K562 (cell line): ENCODE measurements at regions not wholly inside any gene's neighbourhood (a gene's known extent, or its start where the extent isn't known, plus 50 kb on each side); places are given as distances from the start of the nearest gene placed in this dataset.

Source experiments
- ATAC-seq: fragments of 200-7000 bp; cut with Tn5 transposase; 3 replicates; pipeline ENCODE4 v1.9.1; 2020; ENCODE audit warnings: moderate library complexity
- BruUV-seq: library from RNA; stranded (reverse); fragments of 400-500 nt; replicated peaks from 2 replicates; lab custom pipeline; 2021; lab: Mats Ljungman, UMichigan
- CTCF ChIA-PET: fragments of 300-600 bp; formaldehyde crosslinking; extraction: SDS; loops from one replicate; lab custom pipeline; 2021; ENCODE audit warnings: low intra/inter-chr PET ratio; lab: Yijun Ruan, JAX
- POLR2A ChIA-PET: fragments of 300-600, 350-650 bp; sonication (Branson Sonifier 250); formaldehyde crosslinking; extraction: SDS; loops from one replicate; lab custom pipeline; 2021; ENCODE audit warnings: antibody characterized with exemption, inconsistent platforms; lab: Yijun Ruan, JAX
- DNase-seq, 4 experiments: peaks; one replicate each; pipeline versions ENCODE4 v3.0.0 to v3.0.0-alpha.2; 2011 to 2018; ENCODE audit warnings: low spot score in 3 of 4, mixed read lengths in 3 of 4; ENCODE audit errors: extremely low read depth in 1 of 4
- FAIRE-seq: peaks from 2 replicates; lab custom pipeline; 2011; peaks lifted over from hg19 to GRCh38; lab: Jason Lieb, UNC
- H2AFZ ChIP-seq: 2 replicates; pipeline ENCODE4 v1.6.0; 2011; ENCODE audit warnings: low read depth, low read length, control low read depth, inconsistent platforms
- H3K27ac ChIP-seq: fragments of 200-600 bp; 3 replicates; pipeline ENCODE4 v1.8.0; 2011; ENCODE audit warnings: low read depth, mild to moderate bottlenecking, control low read depth, inconsistent platforms, low read length, moderate library complexity, mixed read lengths; ENCODE audit errors: extremely low read depth
- H3K27me3 ChIP-seq, 2 experiments: fragments of 300-600 bp in 1 of 2; 2 replicates in 1 of 2; 3 replicates in 1 of 2; pipeline versions ENCODE4 v1.6.0 to v1.8.0; 2011; ENCODE audit warnings: inconsistent platforms in 2 of 2, low read length in 2 of 2, mild to moderate bottlenecking in 1 of 2, mixed read lengths in 1 of 2, moderate library complexity in 1 of 2; ENCODE audit not compliant: control insufficient read depth in 2 of 2, insufficient read depth in 2 of 2
- H3K36me3 ChIP-seq: fragments of 300-600 bp; 3 replicates; pipeline ENCODE4 v1.8.0; 2011; ENCODE audit warnings: mild to moderate bottlenecking, low read length, inconsistent platforms; ENCODE audit not compliant: control insufficient read depth, insufficient read depth
- H3K4me1 ChIP-seq, 2 experiments: fragments of 200-600 bp in 1 of 2; replicated peaks in 1 of 2; 2 replicates in 1 of 2; 3 replicates in 1 of 2; pipeline versions ENCODE4 v1.5.1 to v1.8.0; 2011; ENCODE audit warnings: inconsistent platforms in 2 of 2, low read length in 2 of 2, mild to moderate bottlenecking in 1 of 2, mixed read lengths in 1 of 2, moderate library complexity in 1 of 2; ENCODE audit not compliant: control insufficient read depth in 2 of 2, insufficient read depth in 2 of 2
- H3K4me2 ChIP-seq: 2 replicates; pipeline ENCODE4 v1.6.1; 2011; ENCODE audit warnings: low read length, control low read depth, inconsistent platforms, mixed read lengths; ENCODE audit not compliant: insufficient read depth
- H3K4me3 ChIP-seq: fragments of 200-600 bp; sonication (generic), shearing (Covaris generic); 2 replicates; pipeline ENCODE4 v1.5.1; 2016; ENCODE audit warnings: control low read depth, inconsistent platforms
- H3K79me2 ChIP-seq: fragments of 200-600 bp; 3 replicates; pipeline ENCODE4 v1.8.0; 2011; ENCODE audit warnings: low read length, inconsistent platforms; ENCODE audit not compliant: control insufficient read depth, insufficient read depth
- H3K9ac ChIP-seq, 2 experiments: 2 replicates each; pipeline versions ENCODE4 v1.6.0 to v1.6.1; 2011; ENCODE audit warnings: low read depth in 2 of 2, low read length in 2 of 2, control low read depth in 1 of 2, inconsistent platforms in 1 of 2, mild to moderate bottlenecking in 1 of 2, mixed read lengths in 1 of 2; ENCODE audit not compliant: insufficient read depth in 1 of 2
- H3K9me1 ChIP-seq: one replicate; pipeline ENCODE4 v1.6.0; 2011; ENCODE audit warnings: inconsistent platforms, mild to moderate bottlenecking, low read length, moderate library complexity; ENCODE audit not compliant: control insufficient read depth, insufficient read depth
- H3K9me3 ChIP-seq: replicated peaks from 2 replicates; pipeline ENCODE4 v1.5.1; 2011; ENCODE audit warnings: low read depth, low read length, inconsistent platforms; ENCODE audit not compliant: control insufficient read depth, insufficient read depth
- H4K20me1 ChIP-seq: replicated peaks from 2 replicates; pipeline ENCODE4 v1.6.1; 2011; ENCODE audit warnings: low read length, inconsistent platforms, mixed read lengths; ENCODE audit not compliant: control insufficient read depth, insufficient read depth
- CXXC5 ChIP-seq: fragments of 250-450 bp; sonication (Bioruptor Pico); IDR thresholded peaks from 2 replicates; pipeline ENCODE4 v1.8.0; 2022; ENCODE audit warnings: inconsistent platforms, mild to moderate bottlenecking, moderate library complexity
- IRF2 ChIP-seq: sonication (generic); formaldehyde crosslinking; IDR thresholded peaks from 2 replicates; pipeline ENCODE4 v1.8.1; 2022; ENCODE audit warnings: mild to moderate bottlenecking, missing genetic modification reagents
- NR4A1 ChIP-seq, 2 experiments: fragments of 250-450 bp in 1 of 2; fragments of 450-650 bp in 1 of 2; sonication (Bioruptor Pico) in 1 of 2; IDR thresholded peaks; 2 replicates each; pipeline versions ENCODE4 v1.4.0 to v1.6.1; 2016 to 2020; ENCODE audit warnings: mild to moderate bottlenecking in 2 of 2, missing compliant biosample characterization in 1 of 2, missing genetic modification characterization in 1 of 2, moderate library complexity in 1 of 2
- PHB ChIP-seq: fragments of 250-450 bp; sonication (Bioruptor Pico); IDR thresholded peaks from 2 replicates; pipeline ENCODE4 v1.5.0; 2021
- RFX7 ChIP-seq: fragments of 250-450 bp; sonication (Bioruptor Pico); IDR thresholded peaks from 2 replicates; pipeline ENCODE4 v1.5.1; 2021; ENCODE audit warnings: mild to moderate bottlenecking
- ZNF146 ChIP-seq: IDR thresholded peaks from one replicate; pipeline ENCODE4 v1.6.1; 2018; ENCODE audit warnings: missing compliant biosample characterization; ENCODE audit not compliant: unreplicated experiment
- ZNF707 ChIP-seq: fragments of 250-450 bp; sonication (Bioruptor Pico); conservative IDR thresholded peaks from 2 replicates; pipeline ENCODE4 v1.8.0; 2022; ENCODE audit warnings: inconsistent platforms, mild to moderate bottlenecking, moderate library complexity
- ZNF778 ChIP-seq: fragments of 450-650 bp; formaldehyde crosslinking; IDR thresholded peaks from 2 replicates; pipeline ENCODE4 v1.4.0; 2020; ENCODE audit warnings: mild to moderate bottlenecking, moderate library complexity
- ZSCAN29 ChIP-seq: fragments of 450-650 bp; IDR thresholded peaks from 2 replicates; pipeline ENCODE4 v1.6.1; 2017
- ZSCAN32 ChIP-seq: fragments of 450-650 bp; formaldehyde crosslinking; IDR thresholded peaks from 2 replicates; pipeline ENCODE4 v1.4.0; 2020; ENCODE audit warnings: mild to moderate bottlenecking, moderate library complexity
- WGBS: fragments of 100-300 bp; shearing (Covaris generic); methylation state at CpG from one replicate; pipeline ENCODE4 v1.1.6; 2016; ENCODE audit warnings: low coverage, mixed read lengths; ENCODE audit not compliant: insufficient coverage; ENCODE audit errors: missing lambda C conversion rate; 5-methylcytosine and 5-hydroxymethylcytosine counted together
- in situ Hi-C: fragments of 300-500 bp; cut with MboI; formaldehyde crosslinking; loops from 4 replicates; pipeline ENCODE4 v1.15.0; 2018; ENCODE audit warnings: inconsistent platforms, mixed read lengths
- intact Hi-C: fragments of 100-400 bp; cut with micrococcal nuclease; formaldehyde crosslinking; loops from 2 replicates; pipeline ENCODE4 v1.14.2; 2022
- TF ChIP-seq, protein P1 (sequence below): IDR thresholded peaks from 3 replicates; pipeline ENCODE4 v1.6.1; 2011; ENCODE audit warnings: borderline replicate concordance, mild to moderate bottlenecking; ENCODE audit not compliant: insufficient read length, insufficient read depth

- FAIRE-seq (no peak), ATAC-seq (no peak), DNase-seq (no peak)
- Histone ChIP-seq H3K79me2 (no peaks in the 10 kb centered on the region), H3K9ac (no peak overlapping the region), H3K27me3 (no peaks in the 10 kb centered on the region), H3K4me3 (no peak overlapping the region), H3K4me2 (no peak overlapping the region), H3K36me3 (no peaks in the 10 kb centered on the region), H3K9me1 (no peaks in the 10 kb centered on the region), H3K4me1 (no peaks in the 10 kb centered on the region), H2AFZ (no peak overlapping the region), H3K9me3 (no peaks in the 10 kb centered on the region), H4K20me1 (no peaks in the 10 kb centered on the region), H3K27ac (no peak overlapping the region)
- TF ChIP-seq ZSCAN32 (CRISPR knock-in tag) (no peak), PHB (CRISPR knock-in tag) (no peak), RFX7 (no peak), ZSCAN29 (no peak), IRF2 (CRISPR knock-in tag) (no peak), CXXC5 (CRISPR knock-in tag) (no peak), ZNF707 (CRISPR knock-in tag) (no peak), ZNF778 (no peak), NR4A1 (CRISPR knock-in tag; IDR thresholded peaks at IDR 0.05) (no peak), NR4A1 (tag; IDR thresholded peaks at IDR 0.05) (no peak), ZNF146 (no peak)
- TF ChIP-seq, protein P1, sequence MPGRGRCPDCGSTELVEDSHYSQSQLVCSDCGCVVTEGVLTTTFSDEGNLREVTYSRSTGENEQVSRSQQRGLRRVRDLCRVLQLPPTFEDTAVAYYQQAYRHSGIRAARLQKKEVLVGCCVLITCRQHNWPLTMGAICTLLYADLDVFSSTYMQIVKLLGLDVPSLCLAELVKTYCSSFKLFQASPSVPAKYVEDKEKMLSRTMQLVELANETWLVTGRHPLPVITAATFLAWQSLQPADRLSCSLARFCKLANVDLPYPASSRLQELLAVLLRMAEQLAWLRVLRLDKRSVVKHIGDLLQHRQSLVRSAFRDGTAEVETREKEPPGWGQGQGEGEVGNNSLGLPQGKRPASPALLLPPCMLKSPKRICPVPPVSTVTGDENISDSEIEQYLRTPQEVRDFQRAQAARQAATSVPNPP = no peak
- POLR2A ChIA-PET = interaction anchor here (0.7 kb wide), 1 partner anchor 167 kb away, joined by 4 read pairs; no protein-coding TSS in a partner anchor
- in situ Hi-C loops (no loop called here), intact Hi-C loops (no loop called here)
- CTCF ChIA-PET = no interaction called here
- BruUV-seq = no TSS peak
- 0% methylated on average over 4 of the region's 4 CpGs for WGBS
Measured at GRCh38 chr3:86229086-86229774, 761.7 kb downstream of the VGLL3 start.
